SK-N-SH treated with all-trans-retinoic acid at 6 μM for 48 hours (cell line): ENCODE measurements at regions not wholly inside any gene's neighbourhood (a gene's known extent, or its start where the extent isn't known, plus 50 kb on each side); places are given as distances from the start of the nearest gene placed in this dataset.

Source experiments
- ATAC-seq: fragments of 200-7000 bp; cut with Tn5 transposase; 3 replicates; pipeline ENCODE4 v1.9.1; 2020; ENCODE audit warnings: mild to moderate bottlenecking, moderate library complexity
- ARNTL ChIP-seq: fragments of 450-650 bp; formaldehyde crosslinking; IDR thresholded peaks from 2 replicates; pipeline ENCODE4 v1.5.0; 2020; ENCODE audit warnings: low read depth, mild to moderate bottlenecking, moderate library complexity, borderline replicate concordance
- BACH2 ChIP-seq: fragments of 250-450 bp; sonication (Bioruptor Pico); IDR thresholded peaks from 2 replicates; pipeline ENCODE4 v1.9.0; 2021; ENCODE audit warnings: mild to moderate bottlenecking, borderline replicate concordance
- CSDC2 ChIP-seq: fragments of 250-450 bp; sonication (Bioruptor Pico); IDR thresholded peaks from 2 replicates; pipeline ENCODE4 v1.5.0; 2020; ENCODE audit warnings: mild to moderate bottlenecking, moderate library complexity
- CSRNP3 ChIP-seq: fragments of 250-450 bp; sonication (Bioruptor Pico); IDR thresholded peaks from 2 replicates; pipeline ENCODE4 v1.5.1; 2021; ENCODE audit warnings: mild to moderate bottlenecking, moderate library complexity
- ESRRG ChIP-seq: fragments of 250-450 bp; sonication (Bioruptor Pico); IDR thresholded peaks from 2 replicates; pipeline ENCODE4 v1.6.1; 2021; ENCODE audit warnings: mild to moderate bottlenecking
- GLIS3 ChIP-seq: fragments of 250-450 bp; sonication (Bioruptor Pico); IDR thresholded peaks from 2 replicates; pipeline ENCODE4 v1.5.0; 2020; ENCODE audit warnings: mild to moderate bottlenecking, moderate library complexity
- ISL1 ChIP-seq: fragments of 250-450 bp; sonication (Bioruptor Pico); IDR thresholded peaks from 2 replicates; pipeline ENCODE4 v2.1.2; 2022; ENCODE audit warnings: mild to moderate bottlenecking, moderate library complexity
- OSR1 ChIP-seq: fragments of 250-450 bp; sonication (Bioruptor Pico); IDR thresholded peaks from 2 replicates; pipeline ENCODE4 v1.8.0; 2022; ENCODE audit warnings: moderate library complexity, mild to moderate bottlenecking, inconsistent platforms
- PATZ1 ChIP-seq: fragments of 250-450 bp; sonication (Bioruptor Pico); IDR thresholded peaks from 2 replicates; pipeline ENCODE4 v1.8.0; 2020; ENCODE audit warnings: mild to moderate bottlenecking, moderate library complexity, borderline replicate concordance
- POU6F1 ChIP-seq: fragments of 250-450 bp; sonication (Bioruptor Pico); IDR thresholded peaks from 2 replicates; pipeline ENCODE4 v1.8.0; 2021; ENCODE audit warnings: low read depth, mild to moderate bottlenecking, moderate library complexity, borderline replicate concordance
- PPARA ChIP-seq: fragments of 250-450 bp; sonication (Bioruptor Pico); IDR thresholded peaks from 2 replicates; pipeline ENCODE4 v1.5.0; 2020; ENCODE audit warnings: mild to moderate bottlenecking, borderline replicate concordance
- RARB ChIP-seq: fragments of 250-450 bp; sonication (Bioruptor Pico); IDR thresholded peaks from 2 replicates; pipeline ENCODE4 v1.8.0; 2021; ENCODE audit warnings: mild to moderate bottlenecking, moderate library complexity
- SNAI2 ChIP-seq: fragments of 250-450 bp; sonication (Bioruptor Pico); IDR thresholded peaks from 2 replicates; pipeline ENCODE4 v1.5.0; 2020; ENCODE audit warnings: mild to moderate bottlenecking, moderate library complexity
- TCF4 ChIP-seq: fragments of 250-450 bp; sonication (Bioruptor Pico); IDR thresholded peaks from 2 replicates; pipeline ENCODE4 v1.8.0; 2021; ENCODE audit warnings: mild to moderate bottlenecking, moderate library complexity, borderline replicate concordance
- TOX ChIP-seq: fragments of 250-450 bp; sonication (Bioruptor Pico); IDR thresholded peaks from 2 replicates; pipeline ENCODE4 v1.8.0; 2021; ENCODE audit warnings: mild to moderate bottlenecking, moderate library complexity, borderline replicate concordance
- TSHZ2 ChIP-seq: fragments of 250-450 bp; sonication (Bioruptor Pico); IDR thresholded peaks from 2 replicates; pipeline ENCODE4 v1.5.0; 2020; ENCODE audit warnings: mild to moderate bottlenecking, moderate library complexity
- ZFP3 ChIP-seq: fragments of 250-450 bp; sonication (Bioruptor Pico); IDR thresholded peaks from 2 replicates; pipeline ENCODE4 v1.5.0; 2020; ENCODE audit warnings: mild to moderate bottlenecking, moderate library complexity
- ZFP30 ChIP-seq: fragments of 450-650 bp; formaldehyde crosslinking; IDR thresholded peaks from 2 replicates; pipeline ENCODE4 v1.5.0; 2022; ENCODE audit warnings: mild to moderate bottlenecking, moderate library complexity
- ZNF565 ChIP-seq: fragments of 450-650 bp; formaldehyde crosslinking; conservative IDR thresholded peaks from 2 replicates; pipeline ENCODE4 v1.5.0; 2020; ENCODE audit warnings: low read depth, mild to moderate bottlenecking, moderate library complexity
- ZNF70 ChIP-seq: fragments of 450-650 bp; formaldehyde crosslinking; IDR thresholded peaks from 2 replicates; pipeline ENCODE4 v1.5.0; 2020; ENCODE audit warnings: mild to moderate bottlenecking, moderate library complexity

- TF ChIP-seq RARB (CRISPR knock-in tag), result no peak
- no peak for TF ChIP-seq ZFP3 (CRISPR knock-in tag)
- TF ChIP-seq ARNTL (CRISPR knock-in tag), result no peak
- TF ChIP-seq PPARA (CRISPR knock-in tag), result no peak
- no peak for TF ChIP-seq PATZ1
- no peak for TF ChIP-seq TCF4 (CRISPR knock-in tag)
- TF ChIP-seq ISL1 (CRISPR knock-in tag), result no peak
- no peak for TF ChIP-seq TSHZ2
- no peak for TF ChIP-seq OSR1 (CRISPR knock-in tag)
- no peak for TF ChIP-seq CSRNP3
- no peak for TF ChIP-seq GLIS3
- TF ChIP-seq BACH2 (CRISPR knock-in tag), result no peak
- TF ChIP-seq ZFP30 (CRISPR knock-in tag), result no peak
- TF ChIP-seq ZNF70 (CRISPR knock-in tag), result no peak
- no peak for TF ChIP-seq SNAI2 (CRISPR knock-in tag)
- TF ChIP-seq, all 23 proteins: peak for 0
- ATAC-seq, result no peak
Measured at GRCh38 chr4:38497121-38497520, 166.9 kb upstream of the KLF3 start.

GRCh38 chr4:38499101-38499500 lies 164.9 kb upstream of the KLF3 start:
- no peak for ATAC-seq
- no peak for TF ChIP-seq CSDC2 (CRISPR knock-in tag)
- no peak for TF ChIP-seq ESRRG (CRISPR knock-in tag)
- no peak for TF ChIP-seq ZNF565 (CRISPR knock-in tag)
- no peak for TF ChIP-seq RARB (CRISPR knock-in tag)
- TF ChIP-seq POU6F1 (CRISPR knock-in tag), result no peak
- TF ChIP-seq TOX (CRISPR knock-in tag), result no peak
- no peak for TF ChIP-seq ZFP30 (CRISPR knock-in tag)

GRCh38 chr4:38500433-38500832 lies 163.6 kb upstream of the KLF3 start:
- ATAC-seq, result no peak; the same call in 2 of the 3 replicates
- TF ChIP-seq TOX (CRISPR knock-in tag) (no peak), ESRRG (CRISPR knock-in tag) (no peak), ZFP3 (CRISPR knock-in tag) (no peak), RARB (CRISPR knock-in tag) (no peak), PPARA (CRISPR knock-in tag) (no peak), ZNF565 (CRISPR knock-in tag) (no peak), ARNTL (CRISPR knock-in tag) (no peak), TSHZ2 (no peak)
